HG03442 (cell line): ENCODE measurements at regions not wholly inside any gene's neighbourhood (a gene's known extent, or its start where the extent isn't known, plus 50 kb on each side); places are given as distances from the start of the nearest gene placed in this dataset.
"Not testable (repeated sequence)": the region's sequence is repeated elsewhere in the genome, so short reads cannot be mapped to it uniquely, and the experiment has no call there.

Experiments
- ATAC-seq: cut with Tn5 transposase; IDR thresholded peaks from one replicate; pipeline ENCODE4 v1.9.1; 2021; ENCODE audit warnings: mild to moderate bottlenecking, moderate library complexity; ENCODE audit not compliant: unreplicated experiment

- ATAC-seq = not testable (repeated sequence)
Observed at GRCh38 chr6:121634586-121634985, 199.1 kb downstream of the GJA1 start.

- ATAC-seq = no peak
Observed at GRCh38 chr6:121635355-121635754, 199.9 kb downstream of the GJA1 start.

DNA sequence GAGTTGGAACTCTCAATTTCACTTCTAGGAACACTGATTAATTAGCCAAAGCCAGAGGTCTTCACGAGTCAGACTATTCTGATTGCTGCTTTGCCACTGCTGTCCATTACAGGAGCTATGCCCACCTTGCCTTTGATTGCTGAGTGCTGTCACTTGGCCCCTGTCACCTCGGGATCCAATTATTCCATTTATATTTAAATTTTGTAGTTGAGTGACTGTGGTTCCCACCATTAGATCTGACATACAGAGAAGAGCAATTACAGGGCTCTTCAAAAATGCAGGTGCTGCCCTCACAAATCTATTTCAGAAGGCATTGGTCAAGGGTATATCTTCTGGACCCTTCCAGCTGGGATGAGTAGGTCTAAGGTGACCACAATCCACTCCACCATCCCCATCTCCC lies 200.8 kb downstream of the GJA1 start:
- not testable (repeated sequence) for ATAC-seq

GRCh38 chr6:121639021-121639420 lies 203.6 kb downstream of the GJA1 start:
- ATAC-seq = no peak

GRCh38 chr6:121641158-121641557 lies 205.7 kb downstream of the GJA1 start:
- ATAC-seq = no peak

DNA sequence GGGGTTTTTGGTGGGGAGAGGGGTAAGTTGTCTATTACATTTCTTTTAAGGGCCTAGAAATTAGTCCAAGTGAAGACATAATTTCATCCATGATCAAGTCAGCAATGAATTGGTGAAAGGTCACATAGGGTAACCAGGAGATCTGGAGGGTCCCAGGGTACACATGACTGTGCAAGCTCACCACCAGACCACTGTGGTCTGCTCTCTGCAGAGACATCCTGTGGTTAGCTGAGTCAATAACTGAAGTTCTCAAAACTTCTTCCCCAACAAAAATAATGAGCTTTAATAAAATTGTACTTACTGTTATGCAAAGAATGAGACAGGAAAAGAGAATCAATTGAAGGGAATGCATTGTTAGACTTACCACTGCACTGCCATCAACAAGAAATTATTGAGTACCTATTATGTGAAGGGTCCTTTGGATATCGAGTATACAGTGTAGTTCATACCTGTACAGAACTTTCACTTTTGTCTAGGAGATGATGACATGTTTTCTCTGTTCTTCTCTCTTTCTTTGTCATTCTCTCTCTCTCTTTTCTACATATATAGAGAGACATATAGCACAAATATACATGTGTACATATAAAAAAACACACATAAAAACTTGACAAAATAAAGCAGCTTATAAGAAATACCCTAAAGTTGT lies 209.8 kb downstream of the GJA1 start:
- ATAC-seq = no peak

DNA sequence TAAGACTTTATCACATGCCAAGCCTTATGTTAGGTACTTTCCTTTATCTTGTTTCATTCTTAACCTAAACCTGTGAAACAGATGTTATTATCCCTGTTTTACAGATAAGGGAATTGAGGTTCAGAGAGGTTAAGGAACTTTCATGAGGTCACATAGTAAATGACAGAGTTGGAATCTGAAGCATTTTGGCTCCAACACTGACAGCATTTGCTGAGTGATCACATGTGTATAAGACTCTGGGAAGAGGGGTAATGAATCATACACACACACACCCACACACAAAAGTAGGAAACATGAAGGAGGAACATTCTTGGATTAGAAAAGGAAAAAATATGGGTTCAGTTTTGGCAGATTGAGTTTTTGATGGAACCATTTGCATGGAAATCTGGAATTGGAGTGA lies 212.5 kb downstream of the GJA1 start:
- ATAC-seq = no peak

- ATAC-seq = no peak
Observed at GRCh38 chr6:121649951-121650350, 214.5 kb downstream of the GJA1 start.

- ATAC-seq = no peak
Observed at GRCh38 chr6:121651420-121651819, 216.0 kb downstream of the GJA1 start.

DNA sequence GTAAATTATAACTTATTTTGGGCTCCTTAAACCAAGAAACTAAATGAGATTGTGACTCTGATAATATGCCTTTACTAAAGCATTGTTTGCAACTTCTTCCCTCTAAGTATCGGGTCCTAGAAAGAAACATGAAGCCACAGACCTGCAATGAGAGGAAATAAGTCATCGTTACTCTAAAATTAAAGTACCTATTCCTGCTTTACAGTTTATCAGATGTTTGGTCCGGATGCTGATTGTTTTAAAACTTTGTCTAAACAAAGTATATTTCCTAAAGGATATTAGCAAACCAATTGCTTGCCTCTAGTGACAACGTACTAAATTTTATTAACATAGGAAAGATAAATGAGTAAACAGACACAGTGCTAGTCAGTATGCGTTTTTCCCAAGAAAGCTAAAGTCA lies 216.8 kb downstream of the GJA1 start:
- no peak for ATAC-seq

GRCh38 chr6:121652726-121653623 lies 217.5 kb downstream of the GJA1 start:
- ATAC-seq = no peak

GRCh38 chr6:121653624-121654008 lies 218.2 kb downstream of the GJA1 start:
- no peak for ATAC-seq

GRCh38 chr6:121657972-121658371 lies 222.5 kb downstream of the GJA1 start:
- ATAC-seq = no peak

DNA sequence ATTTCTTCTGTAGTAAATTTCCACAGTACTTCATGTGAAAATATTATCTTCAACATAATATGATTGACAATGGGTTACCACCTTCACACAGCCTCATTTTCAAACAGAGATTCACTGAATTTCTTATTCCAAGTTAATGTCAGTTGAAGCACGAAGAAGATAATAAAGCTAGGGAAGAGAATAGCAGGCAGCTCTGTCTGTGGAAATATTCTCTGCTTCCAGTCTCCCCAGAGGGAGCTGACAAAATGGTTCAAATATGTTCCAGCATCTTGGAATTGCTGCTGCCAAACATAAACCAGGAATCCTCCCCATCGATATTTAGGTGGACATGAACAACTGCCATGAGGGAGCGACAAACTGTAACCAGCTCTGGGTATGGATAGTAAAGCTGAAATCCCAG lies 224.8 kb downstream of the GJA1 start:
- no peak for ATAC-seq

GRCh38 chr6:121663292-121663810 lies 227.9 kb downstream of the GJA1 start:
- ATAC-seq = no peak

DNA sequence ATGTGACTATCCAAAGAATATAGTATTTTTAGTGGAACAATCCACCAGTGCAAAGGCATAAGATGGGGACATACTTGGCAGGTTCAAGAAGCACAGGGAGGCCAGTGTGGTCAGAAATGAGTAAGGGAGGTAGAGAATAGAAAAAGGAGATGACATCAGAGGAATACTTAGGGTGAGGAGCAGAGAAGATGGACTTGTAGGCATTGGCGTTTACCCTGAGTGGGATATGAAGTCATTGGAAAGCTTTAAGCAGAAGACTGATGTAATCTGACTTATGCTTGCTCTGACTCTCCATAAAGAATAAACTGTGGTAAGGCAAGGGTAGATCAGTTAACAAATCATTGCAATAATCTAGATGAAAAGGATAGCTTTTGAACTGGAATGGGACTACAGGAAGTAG lies 228.7 kb downstream of the GJA1 start:
- no peak for ATAC-seq

GRCh38 chr6:121666814-121667213 lies 231.4 kb downstream of the GJA1 start:
- ATAC-seq = no peak

GRCh38 chr6:121668259-121668658 lies 232.8 kb downstream of the GJA1 start:
- no peak for ATAC-seq

GRCh38 chr6:121670511-121670910 lies 235.1 kb downstream of the GJA1 start:
- no peak for ATAC-seq

- ATAC-seq = no peak
Observed at GRCh38 chr6:121677571-121677970, 242.1 kb downstream of the GJA1 start.

- no peak for ATAC-seq
Observed at GRCh38 chr6:121678245-121678644, 242.8 kb downstream of the GJA1 start.

GRCh38 chr6:121680058-121680457 lies 244.6 kb downstream of the GJA1 start:
- no peak for ATAC-seq
